PC-9 (cell line): ENCODE measurements at regions not wholly inside any gene's neighbourhood (a gene's known extent, or its start where the extent isn't known, plus 50 kb on each side); places are given as distances from the start of the nearest gene placed in this dataset.

Experiments
- EZH2 ChIP-seq: fragments of 200-600 bp; sonication (generic); IDR thresholded peaks from 2 replicates; pipeline ENCODE4 v1.8.0; 2017; ENCODE audit warnings: antibody characterized with exemption, low read depth
- TF ChIP-seq, protein P1 (sequence below): fragments of 200-600 bp; sonication (generic); conservative IDR thresholded peaks from 2 replicates; pipeline ENCODE4 v1.6.1; 2017; ENCODE audit warnings: mixed run types, antibody characterized with exemption, mild to moderate bottlenecking, moderate library complexity

GRCh38 chr11:90699791-90700400 lies 477.0 kb upstream of the CHORDC1 start:
- TF ChIP-seq, protein P1, sequence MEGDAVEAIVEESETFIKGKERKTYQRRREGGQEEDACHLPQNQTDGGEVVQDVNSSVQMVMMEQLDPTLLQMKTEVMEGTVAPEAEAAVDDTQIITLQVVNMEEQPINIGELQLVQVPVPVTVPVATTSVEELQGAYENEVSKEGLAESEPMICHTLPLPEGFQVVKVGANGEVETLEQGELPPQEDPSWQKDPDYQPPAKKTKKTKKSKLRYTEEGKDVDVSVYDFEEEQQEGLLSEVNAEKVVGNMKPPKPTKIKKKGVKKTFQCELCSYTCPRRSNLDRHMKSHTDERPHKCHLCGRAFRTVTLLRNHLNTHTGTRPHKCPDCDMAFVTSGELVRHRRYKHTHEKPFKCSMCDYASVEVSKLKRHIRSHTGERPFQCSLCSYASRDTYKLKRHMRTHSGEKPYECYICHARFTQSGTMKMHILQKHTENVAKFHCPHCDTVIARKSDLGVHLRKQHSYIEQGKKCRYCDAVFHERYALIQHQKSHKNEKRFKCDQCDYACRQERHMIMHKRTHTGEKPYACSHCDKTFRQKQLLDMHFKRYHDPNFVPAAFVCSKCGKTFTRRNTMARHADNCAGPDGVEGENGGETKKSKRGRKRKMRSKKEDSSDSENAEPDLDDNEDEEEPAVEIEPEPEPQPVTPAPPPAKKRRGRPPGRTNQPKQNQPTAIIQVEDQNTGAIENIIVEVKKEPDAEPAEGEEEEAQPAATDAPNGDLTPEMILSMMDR: no peak
- no peak for TF ChIP-seq EZH2
